ENCODE measurements at regions not wholly inside any gene's neighbourhood (a gene's known extent, or its start where the extent isn't known, plus 50 kb on each side); places are given as distances from the start of the nearest gene placed in this dataset.

DNA sequence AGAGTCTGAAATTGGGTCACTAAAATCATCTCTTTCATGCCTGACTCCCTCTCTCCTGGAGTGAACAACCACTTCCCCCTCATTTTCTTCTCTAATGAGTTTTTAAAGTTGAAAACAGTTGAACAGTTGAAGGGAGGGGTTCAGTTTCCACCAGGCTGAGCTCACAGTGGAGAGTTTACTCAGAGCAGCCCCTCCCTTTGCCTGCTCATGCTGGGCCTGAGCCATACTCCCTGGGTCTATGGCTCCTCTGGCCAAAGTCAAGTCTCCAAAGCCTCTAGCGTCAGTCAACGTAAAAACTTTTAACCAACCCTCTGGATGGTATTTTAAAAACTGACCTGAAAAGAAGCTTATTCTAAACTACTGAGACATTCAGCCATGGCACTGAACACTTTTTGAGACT lies 100.8 kb upstream of the RNPC3 start:
- intact Hi-C loops (cut with DNase I; ENCODE audit: low total_unique reads) = no loop called here
- DNase-seq = no peak
- H3K36me3 ChIP-seq = no peaks in the 10 kb centered on the region
- no peaks in the 10 kb centered on the region for H3K9me3 ChIP-seq
- 78% methylated on average over 2 of the region's 2 CpGs; no CpG with 5 or more reads in 1 of the 2 donors for WGBS, 2 donors (ENCODE audit: low coverage in 1 of 2)
- no peaks in the 10 kb centered on the region for H3K4me1 ChIP-seq
- no peaks in the 10 kb centered on the region for H3K27me3 ChIP-seq
- TF ChIP-seq EP300 (IDR thresholded peaks at IDR 0.05; ENCODE audit: low read depth) = no peak
- TF ChIP-seq, protein P1, sequence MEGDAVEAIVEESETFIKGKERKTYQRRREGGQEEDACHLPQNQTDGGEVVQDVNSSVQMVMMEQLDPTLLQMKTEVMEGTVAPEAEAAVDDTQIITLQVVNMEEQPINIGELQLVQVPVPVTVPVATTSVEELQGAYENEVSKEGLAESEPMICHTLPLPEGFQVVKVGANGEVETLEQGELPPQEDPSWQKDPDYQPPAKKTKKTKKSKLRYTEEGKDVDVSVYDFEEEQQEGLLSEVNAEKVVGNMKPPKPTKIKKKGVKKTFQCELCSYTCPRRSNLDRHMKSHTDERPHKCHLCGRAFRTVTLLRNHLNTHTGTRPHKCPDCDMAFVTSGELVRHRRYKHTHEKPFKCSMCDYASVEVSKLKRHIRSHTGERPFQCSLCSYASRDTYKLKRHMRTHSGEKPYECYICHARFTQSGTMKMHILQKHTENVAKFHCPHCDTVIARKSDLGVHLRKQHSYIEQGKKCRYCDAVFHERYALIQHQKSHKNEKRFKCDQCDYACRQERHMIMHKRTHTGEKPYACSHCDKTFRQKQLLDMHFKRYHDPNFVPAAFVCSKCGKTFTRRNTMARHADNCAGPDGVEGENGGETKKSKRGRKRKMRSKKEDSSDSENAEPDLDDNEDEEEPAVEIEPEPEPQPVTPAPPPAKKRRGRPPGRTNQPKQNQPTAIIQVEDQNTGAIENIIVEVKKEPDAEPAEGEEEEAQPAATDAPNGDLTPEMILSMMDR (IDR thresholded peaks at IDR 0.05) = no peak
- TF ChIP-seq POLR2AphosphoS5 (IDR thresholded peaks at IDR 0.05) = no peak
- in situ Hi-C loops (cut with MboI; ENCODE audit: low pct_ligation_motif_present in 1 of 4, low pct_unique_long_range_greater_than_20kb in 1 of 4, low sequenced_read_pairs in 3 of 4) = no loop called here
- H3K4me3 ChIP-seq = no peak overlapping the region
- no peak overlapping the region for H3K27ac ChIP-seq

- no peak for DNase-seq
- H3K36me3 ChIP-seq = no peaks in the 10 kb centered on the region
- no peak overlapping the region for H3K27ac ChIP-seq
- H3K27me3 ChIP-seq = no peaks in the 10 kb centered on the region
- WGBS, 2 donors (ENCODE audit: low coverage in 1 of 2) = 60 to 63% methylated on average over 1 of the region's 1 CpG
- in situ Hi-C loops (cut with MboI; ENCODE audit: low pct_ligation_motif_present in 1 of 4, low pct_unique_long_range_greater_than_20kb in 1 of 4, low sequenced_read_pairs in 3 of 4) = no loop called here
- intact Hi-C loops (cut with DNase I; ENCODE audit: low total_unique reads) = no loop called here
- H3K4me3 ChIP-seq = no peak overlapping the region
- H3K4me1 ChIP-seq = no peaks in the 10 kb centered on the region
- TF ChIP-seq, protein P1 (IDR thresholded peaks at IDR 0.05) = no peak
- TF ChIP-seq POLR2A (IDR thresholded peaks at IDR 0.05) (no peak), POLR2AphosphoS5 (IDR thresholded peaks at IDR 0.05) (no peak), EP300 (IDR thresholded peaks at IDR 0.05; ENCODE audit: low read depth) (no peak)
- no peaks in the 10 kb centered on the region for H3K9me3 ChIP-seq
These were observed 108.7 kb upstream of the RNPC3 start for GRCh38 chr1:103416681-103417286.

DNA sequence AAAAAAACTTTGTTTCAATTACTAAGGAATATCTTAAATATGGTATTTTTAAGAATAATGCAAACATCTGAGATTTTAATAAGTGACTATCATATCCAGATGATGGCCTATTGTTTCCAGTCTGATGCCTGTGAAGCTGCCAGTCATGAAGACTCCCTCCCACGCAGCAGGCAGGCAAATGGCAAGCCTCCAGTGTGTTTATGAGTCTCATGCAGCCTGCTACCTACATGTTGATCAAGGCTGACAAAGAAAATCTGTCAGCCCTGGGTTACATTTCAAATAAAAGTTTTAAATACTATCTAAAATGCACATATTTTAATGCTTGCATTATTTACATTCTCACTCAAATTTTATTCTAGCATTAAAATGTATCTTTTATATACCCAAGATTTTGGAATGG lies 137.6 kb upstream of the RNPC3 start:
- H3K27me3 ChIP-seq = no peaks in the 10 kb centered on the region
- no peaks in the 10 kb centered on the region for H3K36me3 ChIP-seq
- H3K9me3 ChIP-seq = no peaks in the 10 kb centered on the region
- H3K4me3 ChIP-seq = no peak overlapping the region
- WGBS, 2 donors (ENCODE audit: low coverage in 1 of 2) = 37 to 50% methylated on average over 1 of the region's 1 CpG
- in situ Hi-C loops (cut with MboI; ENCODE audit: low pct_ligation_motif_present in 1 of 4, low pct_unique_long_range_greater_than_20kb in 1 of 4, low sequenced_read_pairs in 3 of 4) = no loop called here
- H3K4me1 ChIP-seq = no peaks in the 10 kb centered on the region
- no peak overlapping the region for H3K27ac ChIP-seq
- DNase-seq = no peak
- intact Hi-C loops (cut with DNase I; ENCODE audit: low total_unique reads) = no loop called here
- TF ChIP-seq POLR2AphosphoS5 (IDR thresholded peaks at IDR 0.05) = no peak
- TF ChIP-seq, protein P1 (IDR thresholded peaks at IDR 0.05) = no peak
- TF ChIP-seq POLR2A (IDR thresholded peaks at IDR 0.05) = no peak
- TF ChIP-seq EP300 (IDR thresholded peaks at IDR 0.05; ENCODE audit: low read depth) = no peak

- DNase-seq = no peak
- H3K4me3 ChIP-seq = no peak overlapping the region
- no peak for TF ChIP-seq EP300 (IDR thresholded peaks at IDR 0.05; ENCODE audit: low read depth)
- no peak for TF ChIP-seq POLR2AphosphoS5 (IDR thresholded peaks at IDR 0.05)
- no peak for TF ChIP-seq POLR2A (IDR thresholded peaks at IDR 0.05)
- TF ChIP-seq, protein P1 (IDR thresholded peaks at IDR 0.05) = no peak
- no peak overlapping the region for H3K27ac ChIP-seq
- no peaks in the 10 kb centered on the region for H3K27me3 ChIP-seq
- no peaks in the 10 kb centered on the region for H3K4me1 ChIP-seq
- WGBS, 2 donors (ENCODE audit: low coverage in 1 of 2) = 78 to 91% methylated on average over 3 of the region's 3 CpGs
- in situ Hi-C loops (cut with MboI; ENCODE audit: low pct_ligation_motif_present in 1 of 4, low pct_unique_long_range_greater_than_20kb in 1 of 4, low sequenced_read_pairs in 3 of 4) (no loop called here), intact Hi-C loops (cut with DNase I; ENCODE audit: low total_unique reads) (no loop called here)
- H3K9me3 ChIP-seq = no peaks in the 10 kb centered on the region
- H3K36me3 ChIP-seq = no peaks in the 10 kb centered on the region
These were observed 151.5 kb upstream of the RNPC3 start for GRCh38 chr1:103373991-103374390.

All from transverse colon (tissue), 4 donors.